ENCODE measurements at regions not wholly inside any gene's neighbourhood (a gene's known extent, or its start where the extent isn't known, plus 50 kb on each side); places are given as distances from the start of the nearest gene placed in this dataset.
"Not testable (repeated sequence)": the region's sequence is repeated elsewhere in the genome, so short reads cannot be mapped to it uniquely, and the experiment has no call there.

DNA sequence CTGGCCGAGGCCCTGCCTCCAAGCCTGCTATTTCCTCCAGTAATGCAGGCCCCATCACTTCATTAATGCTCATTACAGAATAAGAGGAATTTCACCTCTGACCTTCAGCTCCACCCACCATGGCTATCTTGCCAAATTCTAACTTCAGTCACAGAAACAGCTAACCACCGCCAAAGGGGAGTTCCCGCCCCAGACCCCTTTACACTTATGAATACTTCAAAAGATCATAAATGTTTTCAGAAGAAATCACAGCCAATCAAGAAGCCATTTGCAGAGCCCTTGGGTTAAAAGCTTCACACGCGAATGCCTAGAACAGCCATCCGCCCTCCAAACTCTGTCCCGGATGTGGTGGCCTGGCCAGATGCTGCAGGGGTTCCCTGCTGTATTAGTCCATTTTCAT lies 73.8 kb upstream of the TWIST2 start:
- no peak for DNase-seq (ENCODE audit: low spot score)

GRCh38 chr2:238774980-238775509 lies 72.8 kb upstream of the TWIST2 start:
- ATAC-seq (ENCODE audit: low read depth), result no peak

More for the DNA sequence above, 73.8 kb upstream of the TWIST2 start:
- Histone ChIP-seq H3K27me3 (ENCODE audit: insufficient read depth, poor library complexity, severe bottlenecking) (no peaks in the 10 kb centered on the region), H3K9me3 (ENCODE audit: severe bottlenecking) (no peaks in the 10 kb centered on the region), H3K4me3 (ENCODE audit: severe bottlenecking) (no peak overlapping the region), H3K36me3 (ENCODE audit: low read depth) (no peaks in the 10 kb centered on the region), H3K27ac (ENCODE audit: poor library complexity, severe bottlenecking) (no peak overlapping the region), H3K4me1 (ENCODE audit: insufficient read depth, poor library complexity, severe bottlenecking) (no peaks in the 10 kb centered on the region)
- no peak for TF ChIP-seq CTCF (IDR thresholded peaks at IDR 0.05; ENCODE audit: poor library complexity, severe bottlenecking)
- ATAC-seq (ENCODE audit: low read depth), result no peak

GRCh38 chr2:238775591-238775990 lies 72.3 kb upstream of the TWIST2 start:
- H3K4me3 ChIP-seq (ENCODE audit: severe bottlenecking), result no peak overlapping the region
- no peak for TF ChIP-seq CTCF (IDR thresholded peaks at IDR 0.05; ENCODE audit: poor library complexity, severe bottlenecking)
- H3K36me3 ChIP-seq (ENCODE audit: low read depth), result no peaks in the 10 kb centered on the region
- H3K27ac ChIP-seq (ENCODE audit: poor library complexity, severe bottlenecking), result no peak overlapping the region
- H3K4me1 ChIP-seq (ENCODE audit: insufficient read depth, poor library complexity, severe bottlenecking), result no peaks in the 10 kb centered on the region
- no peaks in the 10 kb centered on the region for H3K27me3 ChIP-seq (ENCODE audit: insufficient read depth, poor library complexity, severe bottlenecking)
- H3K9me3 ChIP-seq (ENCODE audit: severe bottlenecking), result no peaks in the 10 kb centered on the region
- ATAC-seq (ENCODE audit: low read depth) (no peak), DNase-seq (ENCODE audit: low spot score) (no peak)

More at GRCh38 chr2:238774980-238775509, 72.8 kb upstream of the TWIST2 start:
- H3K36me3 ChIP-seq (ENCODE audit: low read depth), result no peaks in the 10 kb centered on the region
- no peak for TF ChIP-seq CTCF (IDR thresholded peaks at IDR 0.05; ENCODE audit: poor library complexity, severe bottlenecking)
- H3K4me3 ChIP-seq (ENCODE audit: severe bottlenecking), result no peak overlapping the region
- H3K27me3 ChIP-seq (ENCODE audit: insufficient read depth, poor library complexity, severe bottlenecking), result no peaks in the 10 kb centered on the region
- H3K27ac ChIP-seq (ENCODE audit: poor library complexity, severe bottlenecking), result no peak overlapping the region
- no peak for DNase-seq (ENCODE audit: low spot score)
- no peaks in the 10 kb centered on the region for H3K9me3 ChIP-seq (ENCODE audit: severe bottlenecking)
- no peaks in the 10 kb centered on the region for H3K4me1 ChIP-seq (ENCODE audit: insufficient read depth, poor library complexity, severe bottlenecking)

DNA sequence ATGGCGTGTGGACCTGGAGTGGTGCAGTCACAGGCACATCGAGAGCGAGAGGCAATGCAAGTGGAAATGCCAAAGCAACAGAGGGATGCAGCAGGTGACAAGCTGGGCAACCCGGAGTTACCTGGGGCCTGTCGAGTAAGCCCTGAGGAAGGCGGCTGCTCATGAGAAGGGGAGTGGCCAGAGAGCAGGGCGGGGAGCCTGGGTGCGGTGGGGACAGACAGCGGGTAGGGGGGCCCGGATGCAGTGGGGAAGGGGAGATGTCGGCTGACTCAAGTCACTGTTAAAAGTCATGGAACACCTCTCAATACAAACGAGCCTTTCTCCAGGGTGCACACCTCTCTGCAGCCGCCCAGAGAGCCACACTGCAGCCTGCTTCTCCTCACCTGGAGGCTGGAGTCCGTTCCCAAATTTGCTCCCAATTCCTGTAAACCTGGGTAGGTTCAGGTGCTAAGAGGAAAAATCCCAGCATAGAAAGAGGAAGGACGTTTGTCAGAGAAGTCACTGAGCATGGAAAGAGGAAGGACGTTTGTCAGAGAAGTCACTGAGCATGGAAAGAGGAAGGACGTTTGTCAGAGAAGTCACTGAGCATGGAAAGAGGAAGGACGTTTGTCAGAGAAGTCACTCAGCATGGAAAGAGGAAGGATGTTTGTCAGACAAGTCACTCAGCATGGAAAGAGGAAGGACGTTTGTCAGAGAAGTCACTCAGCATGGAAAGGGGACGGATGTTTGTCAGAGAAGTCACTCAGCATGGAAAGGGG lies 71.7 kb upstream of the TWIST2 start:
- Histone ChIP-seq H3K4me1 (ENCODE audit: insufficient read depth, poor library complexity, severe bottlenecking) (no peaks in the 10 kb centered on the region), H3K36me3 (ENCODE audit: low read depth) (no peaks in the 10 kb centered on the region), H3K9me3 (ENCODE audit: severe bottlenecking) (no peaks in the 10 kb centered on the region), H3K27me3 (ENCODE audit: insufficient read depth, poor library complexity, severe bottlenecking) (no peaks in the 10 kb centered on the region), H3K4me3 (ENCODE audit: severe bottlenecking) (no peak overlapping the region), H3K27ac (ENCODE audit: poor library complexity, severe bottlenecking) (no peak overlapping the region)
- no peak for ATAC-seq (ENCODE audit: low read depth)
- no peak for DNase-seq (ENCODE audit: low spot score)
- no peak for TF ChIP-seq CTCF (IDR thresholded peaks at IDR 0.05; ENCODE audit: poor library complexity, severe bottlenecking)

DNA sequence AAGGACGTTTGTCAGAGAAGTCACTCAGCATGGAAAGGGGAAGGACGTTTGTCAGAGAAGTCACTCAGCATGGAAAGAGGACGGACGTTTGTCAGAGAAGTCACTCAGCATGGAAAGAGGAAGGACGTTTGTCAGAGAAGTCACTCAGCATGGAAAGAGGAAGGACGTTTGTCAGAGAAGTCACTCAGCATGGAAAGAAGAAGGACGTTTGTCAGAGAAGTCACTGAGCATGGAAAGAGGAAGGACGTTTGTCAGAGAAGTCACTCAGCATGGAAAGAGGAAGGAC lies 71.2 kb upstream of the TWIST2 start:
- H3K4me3 ChIP-seq (ENCODE audit: severe bottlenecking); ATAC-seq (ENCODE audit: low read depth); H3K27ac ChIP-seq (ENCODE audit: poor library complexity, severe bottlenecking); DNase-seq (ENCODE audit: low spot score); H3K4me1 ChIP-seq (ENCODE audit: insufficient read depth, poor library complexity, severe bottlenecking); H3K36me3 ChIP-seq (ENCODE audit: low read depth); H3K9me3 ChIP-seq (ENCODE audit: severe bottlenecking); H3K27me3 ChIP-seq (ENCODE audit: insufficient read depth, poor library complexity, severe bottlenecking): not testable (repeated sequence)

All from RWPE2 (cell line).